H1 (cell line): ENCODE measurements at regions not wholly inside any gene's neighbourhood (a gene's known extent, or its start where the extent isn't known, plus 50 kb on each side); places are given as distances from the start of the nearest gene placed in this dataset.

Experiments
- CTCF ChIA-PET: fragments of 300-600 bp; sonication (Branson Sonifier 250); formaldehyde crosslinking; loops from one replicate; lab custom pipeline; 2021; ENCODE audit not compliant: partially characterized antibody; lab: Charles Lee
- POLR2A ChIA-PET: fragments of 300-600 bp; sonication (Branson Sonifier 250); formaldehyde crosslinking; loops from one replicate; lab custom pipeline; 2021; ENCODE audit warnings: inconsistent platforms; ENCODE audit not compliant: partially characterized antibody; lab: Charles Lee
- DNase-seq, 2 experiments: peaks; one replicate each; pipeline versions ENCODE4 v3.0.0 to v3.0.0-alpha.2; 2010 to 2022; ENCODE audit warnings: low spot score in 2 of 2, low read depth in 1 of 2, mixed read lengths in 1 of 2
- FAIRE-seq: peaks from 2 replicates; lab custom pipeline; 2011; peaks lifted over from hg19 to GRCh38; lab: Jason Lieb, UNC
- H2AFZ ChIP-seq: 2 replicates; pipeline ENCODE4 v1.8.1; 2012; ENCODE audit warnings: low read length, inconsistent platforms
- H2AK5ac ChIP-seq: 2 replicates; pipeline ENCODE4 v1.6.1; 2013; ENCODE audit warnings: low read depth, low read length
- H2BK120ac ChIP-seq: replicated peaks from 2 replicates; pipeline ENCODE3; 2013; ENCODE audit warnings: low read depth, low read length, inconsistent platforms
- H2BK12ac ChIP-seq: 2 replicates; pipeline ENCODE4 v1.6.1; 2013; ENCODE audit warnings: low read depth, low read length
- H2BK15ac ChIP-seq: 2 replicates; pipeline ENCODE4 v1.6.1; 2013; ENCODE audit warnings: low read length
- H2BK20ac ChIP-seq: 2 replicates; pipeline ENCODE4 v1.6.1; 2013; ENCODE audit warnings: low read length
- H2BK5ac ChIP-seq: 2 replicates; pipeline ENCODE4 v1.6.1; 2013; ENCODE audit warnings: low read depth, low read length
- H3K14ac ChIP-seq: 2 replicates; pipeline ENCODE4 v1.6.1; 2013; ENCODE audit warnings: inconsistent platforms; ENCODE audit not compliant: insufficient read length
- H3K18ac ChIP-seq: 2 replicates; pipeline ENCODE4 v1.6.1; 2013; ENCODE audit warnings: low read length; ENCODE audit errors: extremely low read depth
- H3K23ac ChIP-seq: 2 replicates; pipeline ENCODE4 v1.6.1; 2013; ENCODE audit warnings: inconsistent platforms; ENCODE audit not compliant: insufficient read length
- H3K23me2 ChIP-seq: 2 replicates; pipeline ENCODE4 v1.6.1; 2013; ENCODE audit warnings: low read depth, low read length
- H3K27ac ChIP-seq: 2 replicates; pipeline ENCODE4 v1.6.1; 2011; ENCODE audit warnings: low read depth, low read length, inconsistent platforms
- H3K27me3 ChIP-seq, 4 experiments: replicated peaks in 1 of 4; 1 replicate in 1 of 4; 2 replicates in 3 of 4; pipeline versions ENCODE4 v1.6.1 to v1.8.1; 2011 to 2013; ENCODE audit warnings: low read length in 3 of 4, mild to moderate bottlenecking in 3 of 4, inconsistent platforms in 2 of 4, mixed read lengths in 2 of 4, moderate library complexity in 1 of 4; ENCODE audit not compliant: control insufficient read depth in 3 of 4, insufficient read depth in 3 of 4; ENCODE audit errors: extremely low read depth in 1 of 4
- H3K36me3 ChIP-seq, 4 experiments: 2 replicates each; pipeline versions ENCODE4 v1.6.1 to v1.8.1; 2011 to 2013; ENCODE audit warnings: mild to moderate bottlenecking in 4 of 4, low read length in 3 of 4, moderate library complexity in 2 of 4, control low read depth in 1 of 4, inconsistent platforms in 1 of 4; ENCODE audit not compliant: insufficient read depth in 4 of 4, control insufficient read depth in 2 of 4
- H3K4ac ChIP-seq: replicated peaks from 2 replicates; pipeline ENCODE3; 2013; ENCODE audit warnings: low read length, low read depth, mixed read lengths, inconsistent platforms; ENCODE audit not compliant: insufficient read length
- H3K4me1 ChIP-seq, 4 experiments: replicated peaks in 1 of 4; 1 replicate in 1 of 4; 2 replicates in 3 of 4; pipeline versions ENCODE4 v1.6.1 to v1.8.1; 2011 to 2013; ENCODE audit warnings: low read length in 3 of 4, inconsistent platforms in 2 of 4, mixed read lengths in 1 of 4; ENCODE audit not compliant: insufficient read depth in 4 of 4, control insufficient read depth in 3 of 4
- H3K4me2 ChIP-seq, 2 experiments: 2 replicates each; pipeline versions ENCODE4 v1.6.1 to v1.8.1; 2011 to 2013; ENCODE audit warnings: low read depth in 2 of 2, low read length in 2 of 2, control low read depth in 1 of 2, inconsistent platforms in 1 of 2, mild to moderate bottlenecking in 1 of 2; ENCODE audit not compliant: insufficient read depth in 1 of 2
- H3K4me3 ChIP-seq, 4 experiments: fragments of 200-600, 300-600 bp in 1 of 4; sonication (generic), shearing (Covaris generic), sonication (Bioruptor Twin) in 1 of 4; 2 replicates each; pipeline versions ENCODE4 v1.5.1 to v1.8.1; 2011 to 2016; ENCODE audit warnings: low read length in 4 of 4, low read depth in 3 of 4, control low read depth in 2 of 4, inconsistent platforms in 2 of 4, mild to moderate bottlenecking in 2 of 4, mixed read lengths in 1 of 4, moderate library complexity in 1 of 4; ENCODE audit not compliant: insufficient read depth in 2 of 4; ENCODE audit errors: extremely low read depth in 1 of 4
- H3K56ac ChIP-seq: replicated peaks from 2 replicates; pipeline ENCODE3; 2013; ENCODE audit warnings: low read depth, mild to moderate bottlenecking, mixed read lengths, low read length, inconsistent platforms; ENCODE audit not compliant: insufficient read length
- H3K79me1 ChIP-seq: 2 replicates; pipeline ENCODE4 v1.6.1; 2013; ENCODE audit warnings: low read depth, low read length, control low read depth
- H3K79me2 ChIP-seq, 2 experiments: 2 replicates each; pipeline versions ENCODE4 v1.6.1 to v1.8.1; 2012 to 2013; ENCODE audit warnings: low read length in 2 of 2, mild to moderate bottlenecking in 2 of 2, inconsistent platforms in 1 of 2; ENCODE audit not compliant: insufficient read depth in 2 of 2, control insufficient read depth in 1 of 2
- H3K9ac ChIP-seq, 4 experiments: replicated peaks in 1 of 4; 1 replicate in 1 of 4; 2 replicates in 3 of 4; pipeline versions ENCODE4 v1.6.1 to v1.8.1; 2011 to 2013; ENCODE audit warnings: low read depth in 3 of 4, low read length in 3 of 4, control low read depth in 2 of 4, mild to moderate bottlenecking in 2 of 4, moderate library complexity in 2 of 4, inconsistent platforms in 1 of 4; ENCODE audit errors: extremely low read depth in 1 of 4
- H3K9me3 ChIP-seq, 2 experiments: 2 replicates each; pipeline versions ENCODE4 v1.6.1 to v1.8.1; 2012 to 2013; ENCODE audit warnings: mild to moderate bottlenecking in 2 of 2, moderate library complexity in 2 of 2, control low read depth in 1 of 2, inconsistent platforms in 1 of 2, low read depth in 1 of 2, low read length in 1 of 2, mixed read lengths in 1 of 2; ENCODE audit not compliant: insufficient read depth in 2 of 2
- H4K20me1 ChIP-seq, 2 experiments: replicated peaks in 1 of 2; 2 replicates each; pipeline versions ENCODE3 to v1.8.1; 2011 to 2013; ENCODE audit warnings: inconsistent platforms in 2 of 2, low read length in 2 of 2, mild to moderate bottlenecking in 1 of 2; ENCODE audit not compliant: insufficient read depth in 2 of 2, control insufficient read depth in 1 of 2
- H4K5ac ChIP-seq: 2 replicates; pipeline ENCODE4 v1.6.1; 2013; ENCODE audit warnings: low read length, low read depth, mixed read lengths, inconsistent platforms; ENCODE audit not compliant: insufficient read length
- H4K8ac ChIP-seq: 2 replicates; pipeline ENCODE4 v1.8.0; 2013; ENCODE audit warnings: mild to moderate bottlenecking, moderate library complexity, low read length, inconsistent platforms; ENCODE audit not compliant: insufficient read depth; ENCODE audit errors: extremely low read depth
- H4K91ac ChIP-seq: replicated peaks from 2 replicates; pipeline ENCODE3; 2013; ENCODE audit warnings: low read length, mixed read lengths, inconsistent platforms; ENCODE audit not compliant: insufficient read length
- BCL11A ChIP-seq, 2 experiments: IDR thresholded peaks; one replicate each; pipeline ENCODE4 v1.6.1; 2011; ENCODE audit warnings: low read depth in 2 of 2, low read length in 2 of 2, mild to moderate bottlenecking in 2 of 2
- CBX8 ChIP-seq: fragments of 300-800, 300-1000 bp; sonication (generic); IDR thresholded peaks from 2 replicates; pipeline ENCODE4 v1.7.1; 2016; ENCODE audit warnings: low read depth, low read length, borderline replicate concordance
- CTCF ChIP-seq, 3 experiments: IDR thresholded peaks; 1 replicate in 2 of 3; 2 replicates in 1 of 3; pipeline versions ENCODE4 v1.5.1 to v1.6.1; 2011; ENCODE audit warnings: low read length in 3 of 3, mild to moderate bottlenecking in 3 of 3, inconsistent platforms in 2 of 3, low read depth in 1 of 3, moderate library complexity in 1 of 3; ENCODE audit not compliant: insufficient read depth in 1 of 3; ENCODE audit errors: control extremely low read depth in 1 of 3
- E2F6 ChIP-seq: IDR thresholded peaks from 2 replicates; pipeline ENCODE4 v1.6.1; 2012; ENCODE audit warnings: inconsistent platforms
- GTF2F1 ChIP-seq: IDR thresholded peaks from 2 replicates; pipeline ENCODE4 v1.6.1; 2012; ENCODE audit warnings: low read depth, low read length, improper control_type of control experiment, borderline replicate concordance
- HDAC6 ChIP-seq: IDR thresholded peaks from one replicate; pipeline ENCODE4 v1.7.1; 2012; ENCODE audit warnings: low read depth, mild to moderate bottlenecking, inconsistent platforms, low read length, moderate library complexity
- MAX ChIP-seq: IDR thresholded peaks from 2 replicates; pipeline ENCODE4 v1.6.1; 2012; ENCODE audit warnings: inconsistent platforms
- RAD21 ChIP-seq, 2 experiments: IDR thresholded peaks in 1 of 2; conservative IDR thresholded peaks in 1 of 2; 2 replicates each; pipeline ENCODE4 v1.6.1; 2011; ENCODE audit warnings: low read depth in 2 of 2, low read length in 2 of 2, improper control_type of control experiment in 1 of 2, inconsistent platforms in 1 of 2, mild to moderate bottlenecking in 1 of 2, moderate library complexity in 1 of 2
- SP4 ChIP-seq: IDR thresholded peaks from 2 replicates; pipeline ENCODE4 v1.6.1; 2012; ENCODE audit warnings: low read length, inconsistent platforms
- USF2 ChIP-seq: IDR thresholded peaks from 2 replicates; pipeline ENCODE4 v1.6.1; 2011; ENCODE audit warnings: low read length, improper control_type of control experiment

- Histone ChIP-seq H3K9ac (no peak overlapping the region), H2BK20ac (no peak overlapping the region), H3K79me2 (no peaks in the 10 kb centered on the region), H3K36me3 (no peaks in the 10 kb centered on the region), H3K23ac (no peak overlapping the region), H3K23me2 (no peaks in the 10 kb centered on the region), H3K18ac (no peak overlapping the region), H3K79me1 (no peaks in the 10 kb centered on the region), H4K8ac (no peak overlapping the region), H2AFZ (no peak overlapping the region; the same call in 1 of the 2 replicates), H3K14ac (no peak overlapping the region), H4K20me1 (no peaks in the 10 kb centered on the region), H4K91ac (no peak overlapping the region), H2BK15ac (no peak overlapping the region), H2BK12ac (no peak overlapping the region), H3K56ac (no peak overlapping the region), H2AK5ac (no peak overlapping the region), H2BK5ac (no peak overlapping the region), H4K5ac (no peak overlapping the region), H3K27me3 (no peaks in the 10 kb centered on the region), H2BK120ac (no peak overlapping the region), H3K4me1 (no peaks in the 10 kb centered on the region), H3K4me2 (no peak overlapping the region), H3K9me3 (no peaks in the 10 kb centered on the region), H3K4me3 (no peak overlapping the region), H3K27ac (no peak overlapping the region), H3K4ac (no peak overlapping the region)
- POLR2A ChIA-PET, result no interaction called here
- no peak for FAIRE-seq
- CTCF ChIA-PET, result no interaction called here
- no peak for DNase-seq
- TF ChIP-seq E2F6 (no peak), CBX8 (no peak), HDAC6 (no peak), CTCF (IDR thresholded peaks at IDR 0.05; ENCODE audit: control extremely low read depth in 1 of 3, insufficient read depth in 1 of 3, low read depth in 1 of 3, low read length in 3 of 3) (no peak), GTF2F1 (no peak), BCL11A (IDR thresholded peaks at IDR 0.05; ENCODE audit: low read depth in 2 of 2, low read length in 2 of 2) (no peak), USF2 (no peak), RAD21 (IDR thresholded peaks at IDR 0.05 in 1 of 2, conservative IDR thresholded peaks at IDR 0.05 in 1 of 2; ENCODE audit: low read depth in 2 of 2, low read length in 2 of 2) (no peak), SP4 (no peak), MAX (no peak)
Observed at GRCh38 chr4:45939056-45939455, 184.8 kb downstream of the GABRG1 start.
